ENCODE measurements at regions not wholly inside any gene's neighbourhood (a gene's known extent, or its start where the extent isn't known, plus 50 kb on each side); places are given as distances from the start of the nearest gene placed in this dataset.
"Not testable (repeated sequence)": the region's sequence is repeated elsewhere in the genome, so short reads cannot be mapped to it uniquely, and the experiment has no call there.

DNA sequence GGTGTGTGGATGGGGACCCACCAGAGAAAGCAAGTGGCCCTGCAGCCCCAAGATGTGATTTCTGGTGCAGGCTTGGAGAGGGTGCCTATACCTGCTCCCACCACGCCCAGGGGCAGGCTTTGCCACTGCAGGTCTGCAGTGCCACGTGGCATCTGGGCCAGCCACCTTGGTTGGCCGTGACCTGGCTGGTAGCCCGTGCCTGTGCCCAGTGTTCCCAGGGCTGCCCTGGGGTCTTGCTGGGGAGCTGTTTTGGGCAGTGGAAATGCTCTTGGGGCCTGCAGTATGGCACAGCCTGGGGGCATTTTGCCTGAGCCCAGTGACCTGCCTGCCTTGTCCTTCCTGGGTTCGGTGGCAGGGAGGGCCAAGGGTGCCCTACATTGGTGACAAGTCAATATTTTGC is 203.4 kb downstream of the UBE3A start:
- DNase-seq (ENCODE audit: low spot score) = no peak

DNA sequence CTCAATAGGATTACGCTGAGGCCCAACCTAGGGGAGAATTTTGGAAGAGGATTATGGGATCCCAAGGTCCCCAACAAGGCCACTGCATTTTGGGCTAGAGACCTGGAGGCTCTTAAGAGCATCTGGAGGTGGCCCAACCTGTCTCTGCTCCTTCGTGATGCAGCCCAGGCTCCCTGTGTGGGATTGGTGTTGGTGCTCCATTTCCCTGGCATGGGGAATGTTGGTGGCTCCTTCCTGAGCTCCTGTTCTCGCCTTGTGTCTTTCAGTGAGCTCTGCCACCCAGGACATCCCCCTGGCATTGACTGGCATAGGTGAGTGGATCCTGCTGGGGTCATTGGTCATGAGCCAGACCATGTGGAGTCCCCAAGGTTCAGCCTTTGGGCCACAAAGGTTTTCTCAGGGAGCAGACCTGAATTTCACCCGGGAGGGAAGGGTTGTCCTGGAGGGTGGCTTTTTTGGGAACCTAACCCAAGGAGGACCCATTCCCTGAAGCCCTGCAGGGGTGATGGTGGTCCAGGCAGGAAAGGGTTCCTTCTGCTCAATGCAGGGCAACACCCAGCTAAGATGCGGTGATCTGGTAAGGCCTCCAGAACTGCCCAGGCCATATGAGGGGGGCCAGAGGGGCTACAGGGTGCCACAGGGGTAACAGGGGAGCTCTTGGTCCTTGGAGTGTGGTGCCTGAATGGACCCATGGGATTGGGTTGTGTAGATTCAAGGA is 202.5 kb downstream of the UBE3A start:
- no peak for DNase-seq (ENCODE audit: low spot score)

DNA sequence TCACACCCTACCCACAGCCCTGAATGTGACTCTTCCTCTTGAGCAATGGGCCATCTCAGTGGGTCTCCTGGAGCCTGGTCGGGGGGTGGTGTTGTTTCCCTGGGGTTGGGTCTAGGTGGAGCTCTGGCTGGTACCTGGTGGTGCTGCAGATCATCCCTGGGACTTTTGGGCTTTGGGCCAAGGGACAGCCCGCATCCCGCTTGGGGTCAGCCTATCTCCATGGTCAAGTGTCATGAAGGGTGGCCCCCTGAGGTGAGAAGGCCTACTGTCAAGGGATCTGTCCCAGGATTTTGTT is 202.0 kb downstream of the UBE3A start:
- no peak for DNase-seq (ENCODE audit: low spot score)

DNA sequence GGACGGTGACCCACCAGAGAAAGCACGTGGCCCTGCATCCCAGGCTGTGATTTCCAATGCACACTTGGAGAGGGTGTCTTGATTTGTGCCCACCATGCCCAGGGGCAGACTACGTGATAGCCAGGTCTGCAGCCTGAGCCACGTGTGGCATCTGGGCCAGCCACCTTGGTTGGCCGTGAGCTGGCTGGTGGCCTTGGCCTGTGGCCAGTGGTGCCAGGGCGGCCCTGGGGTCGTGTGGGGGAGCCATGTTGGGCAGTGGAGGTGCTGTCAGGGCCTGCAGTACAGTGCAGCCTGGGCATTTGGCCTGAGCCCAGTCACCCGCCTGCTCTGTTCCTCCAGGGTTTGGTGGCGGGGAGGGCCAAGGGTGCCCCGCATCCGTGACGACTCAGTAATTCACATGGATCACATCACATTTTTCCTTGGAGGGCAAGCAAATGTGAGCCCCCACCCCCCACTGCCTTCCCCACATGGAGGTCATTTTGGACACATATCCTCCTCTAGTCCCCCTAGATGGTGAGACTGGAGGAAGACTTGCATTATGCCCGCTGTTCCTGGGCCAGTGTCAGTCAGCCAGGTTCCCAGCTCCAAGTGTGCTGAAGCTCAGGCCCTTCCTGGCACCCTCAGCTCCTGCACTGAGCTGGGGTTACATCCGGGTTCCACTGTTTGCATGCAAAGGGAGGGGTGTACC is 201.4 kb downstream of the UBE3A start:
- no peak for DNase-seq (ENCODE audit: low spot score)

DNA sequence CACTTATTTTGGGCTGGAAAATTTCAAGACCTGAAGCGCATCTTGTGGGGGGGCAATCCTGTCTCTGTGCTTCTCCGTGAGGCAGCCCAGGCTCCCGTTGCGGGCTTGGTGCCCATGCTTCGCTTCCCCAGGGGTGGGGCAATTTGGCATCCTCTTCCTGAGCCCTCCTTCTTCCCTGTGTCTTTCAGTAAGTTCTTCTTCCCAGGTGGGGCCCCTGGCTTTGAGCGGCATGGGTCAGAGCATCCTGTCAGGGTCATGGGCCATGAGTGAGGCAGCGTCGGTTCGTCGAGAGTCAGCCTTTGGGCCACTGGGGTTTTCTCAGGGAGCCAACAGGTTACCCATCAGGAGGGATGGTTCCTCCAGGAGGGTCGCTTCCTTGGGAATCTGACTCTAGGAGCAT is 200.7 kb downstream of the UBE3A start:
- DNase-seq (ENCODE audit: low spot score) = no peak

DNA sequence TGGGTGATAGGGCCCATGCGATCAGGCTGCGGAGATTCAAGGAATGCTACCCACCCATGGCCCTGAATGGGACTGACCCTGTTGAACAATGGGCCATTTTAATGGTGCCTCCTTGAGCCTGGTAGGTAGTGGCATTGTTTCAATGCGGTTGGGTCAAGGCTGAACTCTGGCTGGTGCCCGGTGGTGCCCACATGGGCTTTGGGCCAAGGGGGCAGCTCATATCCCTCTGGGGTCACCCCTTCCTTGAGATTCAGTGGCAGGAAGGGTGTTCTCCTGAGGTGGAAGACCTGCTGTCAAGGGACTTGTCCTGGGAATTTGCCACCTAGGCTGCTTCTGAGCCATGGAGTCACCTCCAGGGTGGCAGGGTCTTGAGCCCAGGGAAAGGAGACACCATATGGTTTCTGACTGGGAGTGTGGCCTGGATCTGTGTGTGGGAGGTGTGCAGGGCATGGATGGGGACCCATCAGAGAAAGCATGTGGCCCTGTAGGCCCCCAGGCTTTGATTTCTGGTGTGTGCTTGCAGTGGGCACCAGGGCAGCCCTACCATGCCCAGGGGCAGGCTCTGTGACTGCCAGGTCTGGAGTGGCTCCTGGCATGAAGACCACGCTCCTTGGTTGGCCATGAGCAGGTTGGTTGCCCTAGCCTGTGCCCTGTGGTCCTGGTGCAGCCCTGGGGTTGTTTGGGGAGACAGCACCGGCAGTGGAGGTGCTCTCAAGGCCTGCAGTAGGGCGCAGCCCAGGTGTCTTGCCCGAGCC is 199.9 kb downstream of the UBE3A start:
- DNase-seq (ENCODE audit: low spot score) = no peak

DNA sequence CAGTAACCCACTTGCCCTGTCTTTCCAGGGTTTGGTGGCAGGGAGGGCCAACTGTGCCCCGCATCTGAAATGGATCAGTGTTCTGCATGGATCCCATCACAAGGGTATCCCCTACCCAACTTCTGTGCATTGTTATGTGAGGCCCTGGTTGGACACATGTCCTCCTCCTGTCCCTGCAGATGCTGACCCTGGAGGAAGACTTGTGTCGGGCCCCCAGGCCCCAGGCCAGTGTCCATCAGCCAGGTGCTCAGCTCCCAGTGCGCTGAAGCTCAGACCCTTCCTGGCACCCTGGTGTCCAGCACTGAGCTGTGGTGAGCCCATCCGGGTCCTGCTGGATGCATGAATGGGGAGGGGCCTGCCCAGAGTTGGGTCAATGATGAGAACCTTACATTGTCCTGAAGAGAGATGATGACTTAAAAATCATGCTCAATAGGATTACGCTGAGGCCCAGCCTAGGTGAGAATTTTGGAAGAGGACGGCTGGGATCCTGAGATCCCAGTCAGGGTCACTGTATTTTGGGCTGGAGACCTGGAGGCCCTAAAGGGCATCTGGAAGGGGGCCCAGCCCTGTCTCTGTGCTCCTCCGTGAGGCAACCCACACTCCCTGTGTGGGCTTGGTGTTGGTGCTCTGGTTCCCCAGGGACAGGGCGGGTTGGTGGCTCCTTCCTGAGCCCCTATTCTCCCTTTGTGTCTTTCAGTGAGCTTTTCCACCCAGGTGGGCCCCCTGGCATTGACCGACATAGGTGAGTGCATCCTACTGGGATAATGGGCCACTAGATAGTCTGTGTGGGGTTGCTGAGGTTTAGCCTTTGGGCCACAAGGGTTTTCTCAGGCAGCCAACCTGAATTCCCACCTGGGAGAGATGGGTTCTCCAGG is 199.1 kb downstream of the UBE3A start:
- DNase-seq (ENCODE audit: low spot score) = no peak

DNA sequence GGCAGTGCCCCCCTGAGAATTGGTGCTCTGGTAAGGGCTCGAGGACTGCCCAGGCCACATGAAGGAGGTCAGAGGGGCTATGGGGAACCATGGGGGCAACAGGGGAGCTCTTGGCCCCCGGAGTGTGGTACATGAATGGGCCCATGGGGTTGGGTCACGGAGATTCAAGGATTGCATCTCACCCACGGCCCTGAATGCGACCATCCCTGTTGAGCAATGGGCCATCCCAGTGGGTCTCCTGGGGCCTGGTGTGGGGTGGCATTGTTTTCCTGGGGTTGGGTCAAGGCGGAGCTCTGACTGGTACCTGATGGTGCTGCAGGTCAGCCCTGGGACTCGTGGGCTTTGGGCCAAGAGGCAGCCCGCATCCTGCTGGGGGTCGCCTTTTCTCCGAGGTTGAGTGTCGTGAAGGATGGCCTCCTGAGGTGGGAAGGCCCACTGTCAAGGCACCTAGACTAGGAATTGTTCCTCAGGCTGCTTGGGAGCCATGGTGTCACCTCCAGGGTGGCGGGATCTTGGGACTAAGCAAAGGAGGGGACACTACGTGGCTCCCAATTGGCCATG is 198.3 kb downstream of the UBE3A start:
- DNase-seq (ENCODE audit: low spot score) = no peak

DNA sequence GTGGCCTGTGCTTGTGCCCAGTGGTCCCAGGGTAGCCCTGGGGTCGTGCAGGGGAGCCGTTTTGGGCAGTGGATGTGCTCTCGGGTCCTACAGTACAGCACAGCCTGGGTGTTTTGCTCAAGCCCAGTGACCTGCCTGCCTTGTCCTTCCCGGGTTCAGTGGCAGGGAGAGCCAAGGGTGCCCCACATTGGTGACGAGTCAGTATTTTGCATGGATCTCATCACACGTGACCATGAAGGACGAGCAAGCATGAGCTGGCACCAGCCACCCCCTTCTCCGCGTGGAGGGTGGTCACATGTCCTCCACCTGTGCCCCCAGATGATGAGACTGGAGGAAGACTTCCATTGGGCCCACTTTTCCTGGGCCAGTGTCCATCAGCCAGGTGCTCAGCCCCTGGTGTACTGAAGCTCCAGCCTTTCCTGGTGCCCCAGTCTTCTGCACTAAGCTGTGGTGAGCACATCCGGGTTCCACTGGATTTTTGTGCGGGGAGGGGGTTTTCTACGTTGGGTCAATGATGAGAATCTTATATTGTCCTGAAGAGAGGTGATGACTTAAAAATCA is 197.5 kb downstream of the UBE3A start:
- no peak for DNase-seq (ENCODE audit: low spot score)

DNA sequence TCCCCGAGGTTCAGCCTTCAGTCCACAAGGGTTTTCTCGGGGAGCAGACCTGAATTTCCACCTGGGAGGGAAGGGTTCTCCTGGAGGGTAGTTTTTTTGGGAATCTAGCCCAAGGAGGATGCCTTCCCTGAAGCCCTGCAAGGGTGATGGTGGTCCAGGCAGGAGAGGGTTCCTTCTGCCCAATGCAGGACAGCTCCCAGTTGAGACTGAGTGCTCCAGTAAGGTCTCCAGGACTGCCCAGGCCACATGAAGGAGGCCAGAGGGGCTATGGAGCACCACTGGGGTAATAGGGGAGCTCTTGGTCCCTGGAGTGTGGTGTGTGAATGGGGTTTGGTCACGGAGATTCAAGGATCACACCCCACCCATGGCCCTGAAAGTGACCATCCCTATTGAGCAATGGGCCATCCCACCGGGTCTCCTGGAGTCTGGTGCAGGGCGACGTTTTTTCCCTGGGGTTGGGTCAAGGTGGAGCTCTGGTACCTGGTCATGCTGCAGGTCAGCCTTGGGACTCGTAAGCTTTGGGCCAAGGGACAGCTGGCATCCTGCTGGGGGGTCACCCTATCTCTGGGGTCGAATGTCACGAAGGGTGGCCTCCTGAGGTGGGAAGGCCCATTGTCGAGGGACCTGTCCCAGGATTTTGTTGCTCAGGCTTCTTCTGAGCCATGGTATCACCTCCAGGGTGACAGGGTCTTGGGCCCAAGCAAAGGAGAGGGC is 196.5 kb downstream of the UBE3A start:
- no peak for DNase-seq (ENCODE audit: low spot score)

DNA sequence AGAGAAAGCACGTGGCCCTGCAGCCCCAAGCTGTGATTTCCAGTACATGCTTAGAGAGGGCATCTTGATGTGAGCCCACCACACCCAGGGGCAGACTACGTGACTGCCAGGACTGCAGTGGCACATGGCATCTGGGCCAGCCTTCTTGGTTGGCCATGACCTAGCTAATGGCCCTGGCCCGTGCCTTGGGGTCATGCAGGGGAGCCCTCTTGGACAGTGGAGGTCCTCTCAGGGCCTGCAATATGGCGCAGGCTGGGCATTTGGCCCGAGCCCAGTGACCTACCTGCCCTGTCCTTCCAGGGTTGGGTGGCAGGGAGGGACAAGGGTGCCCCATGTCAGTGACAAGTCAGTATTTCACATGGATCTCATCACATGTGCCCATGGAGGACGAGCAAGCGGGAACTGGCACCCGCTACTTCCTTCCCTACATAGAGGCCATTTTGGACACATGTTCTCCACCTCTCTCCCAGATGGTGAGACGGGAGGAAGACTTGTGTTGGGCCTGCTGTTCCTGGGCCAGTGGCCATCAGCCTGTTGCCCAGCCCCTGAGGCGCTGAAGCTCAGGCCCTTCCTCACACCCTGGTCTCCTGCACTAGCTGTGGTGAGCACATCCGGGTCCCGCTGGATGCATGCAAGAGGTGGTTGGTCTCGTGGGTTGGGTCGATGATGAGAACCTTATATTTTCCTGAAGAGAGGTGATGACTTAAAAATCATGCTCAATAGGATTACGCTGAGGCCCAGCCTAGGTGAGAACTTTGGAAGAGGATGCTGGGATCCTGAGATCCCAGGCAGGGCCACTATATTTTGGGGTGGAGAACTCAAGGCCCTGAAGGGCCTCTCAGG is 195.6 kb downstream of the UBE3A start:
- DNase-seq (ENCODE audit: low spot score) = no peak

DNA sequence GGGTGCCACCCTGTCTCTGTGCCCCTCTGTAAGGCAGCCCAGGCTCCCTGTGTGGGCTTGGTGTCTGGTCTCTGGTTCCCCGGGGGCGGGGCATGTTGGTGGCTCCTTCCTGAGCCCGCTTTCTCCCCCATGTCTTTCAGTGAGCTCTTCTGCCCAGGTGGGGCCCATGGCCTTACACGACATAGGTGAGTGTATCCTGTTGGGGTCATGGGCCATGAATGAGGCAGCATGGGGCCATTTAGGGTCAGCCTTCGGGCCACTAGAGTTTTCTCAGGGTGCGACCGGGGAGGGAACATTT is 195.1 kb downstream of the UBE3A start:
- DNase-seq (ENCODE audit: low spot score) = no peak

DNA sequence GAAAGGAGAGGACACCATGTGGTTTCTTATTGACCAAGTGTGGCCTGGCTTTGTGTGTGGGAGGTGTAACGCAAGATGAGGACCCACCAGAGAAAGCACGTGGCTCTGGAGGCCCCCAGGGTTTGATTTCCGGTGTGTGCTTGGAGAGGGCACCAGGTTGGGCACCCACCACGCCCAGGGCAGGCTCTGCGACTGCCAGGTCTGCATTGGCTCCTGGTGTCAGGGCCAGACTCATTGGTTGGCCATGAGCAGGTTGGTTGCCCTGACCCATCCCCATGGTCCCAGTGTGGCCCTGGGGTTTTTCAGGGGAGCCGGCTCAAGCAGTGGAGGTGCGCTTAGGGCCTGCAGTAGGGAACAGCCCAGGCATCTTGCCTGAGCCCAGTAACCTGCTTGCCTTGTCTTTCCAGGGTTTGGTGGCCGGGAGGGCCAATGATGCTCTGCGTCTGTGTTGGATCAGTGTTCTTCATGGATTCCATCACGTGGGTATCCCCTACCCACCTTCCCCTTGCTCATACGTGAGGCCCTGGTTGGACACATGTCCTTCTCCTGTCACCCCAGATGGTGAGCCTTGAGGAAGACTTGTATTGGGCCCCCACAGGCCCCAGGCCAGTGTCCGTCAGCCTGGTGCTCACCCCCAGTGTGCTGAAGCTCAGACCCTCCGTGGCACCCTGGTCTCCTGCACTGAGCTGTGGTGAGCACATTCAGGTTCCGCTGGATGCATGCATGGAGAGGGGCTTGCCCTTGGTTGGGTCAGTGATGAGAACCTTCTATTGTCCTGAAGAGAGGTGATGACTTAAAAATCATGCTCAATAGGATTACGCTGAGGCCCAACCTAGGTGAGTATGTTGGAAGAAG is 193.9 kb downstream of the UBE3A start:
- no peak for DNase-seq (ENCODE audit: low spot score)

DNA sequence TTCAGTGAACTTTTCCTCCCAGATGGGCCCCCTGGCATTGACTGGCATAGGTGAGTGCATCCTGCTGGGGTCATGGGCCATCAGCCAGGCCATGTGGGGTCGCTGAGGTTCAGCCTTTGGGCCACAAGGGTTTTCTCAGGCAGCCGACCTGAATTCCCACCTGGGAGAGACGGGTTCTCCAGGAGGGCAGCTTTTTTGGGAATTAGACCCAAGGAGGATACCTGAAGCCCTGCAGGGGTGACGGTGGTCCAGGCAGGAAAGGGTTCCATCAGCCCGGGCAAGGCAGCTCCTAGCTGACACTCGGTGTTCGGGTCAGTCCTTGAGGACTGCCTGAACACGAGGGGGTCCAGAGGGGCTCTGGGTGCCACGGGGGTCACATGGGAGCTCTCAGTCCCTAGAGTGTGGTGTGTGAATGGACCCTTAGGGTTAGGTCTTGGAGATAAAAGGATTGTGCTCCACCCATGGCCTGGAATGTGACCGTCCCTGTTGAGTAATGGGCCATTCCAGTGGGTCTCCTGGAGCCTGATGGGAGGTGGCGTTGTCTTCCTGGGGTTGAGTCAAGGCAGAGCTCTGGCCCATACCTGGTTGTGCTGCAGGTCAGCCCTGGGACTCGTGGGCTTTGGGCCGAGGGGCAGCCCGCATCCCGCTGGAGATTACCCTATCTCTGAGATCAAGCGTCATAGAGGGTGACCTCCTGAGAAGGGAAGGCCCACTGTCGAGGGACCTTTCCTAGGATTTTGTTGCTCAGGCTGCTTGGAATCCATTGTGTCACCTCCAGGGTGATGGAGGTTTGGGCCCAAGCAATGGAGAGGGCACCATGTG is 192.8 kb downstream of the UBE3A start:
- DNase-seq (ENCODE audit: low spot score) = no peak

DNA sequence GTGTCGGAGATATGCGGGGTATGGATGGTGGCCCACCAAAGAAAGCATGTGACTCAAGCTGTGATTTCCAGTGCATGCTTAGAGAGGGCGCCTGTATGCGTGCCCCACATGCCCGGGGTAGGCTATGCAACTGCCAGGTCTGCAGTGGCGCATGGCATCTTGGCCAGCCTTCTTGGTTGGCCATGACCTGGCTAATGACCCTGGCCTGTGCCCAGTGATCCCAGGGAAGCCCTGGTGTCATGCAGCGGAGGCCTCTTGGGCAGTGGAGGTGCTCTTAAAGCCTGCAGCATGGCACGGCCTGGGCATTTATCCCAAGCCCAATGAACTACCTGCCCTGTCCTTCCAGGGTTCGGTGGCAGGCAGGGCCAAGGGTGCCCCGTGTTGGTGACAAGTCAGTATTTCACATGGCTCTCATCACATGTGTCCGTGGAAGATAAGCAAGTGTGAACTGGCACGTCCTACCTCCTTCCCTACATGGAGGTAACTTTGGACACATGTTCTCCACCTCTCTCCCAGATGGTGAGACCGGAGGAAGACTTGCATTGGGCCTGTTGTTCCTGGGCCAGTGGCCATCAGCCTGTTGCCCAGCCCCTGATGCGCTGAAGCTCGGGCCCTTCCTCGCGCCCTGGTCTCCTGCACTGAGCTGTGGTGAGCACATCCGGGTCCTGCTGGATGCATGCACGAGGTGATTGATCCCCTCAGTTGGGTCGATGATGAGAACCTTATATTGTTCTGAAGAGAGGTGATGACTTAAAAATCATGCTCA is 192.0 kb downstream of the UBE3A start:
- no peak for DNase-seq (ENCODE audit: low spot score)

DNA sequence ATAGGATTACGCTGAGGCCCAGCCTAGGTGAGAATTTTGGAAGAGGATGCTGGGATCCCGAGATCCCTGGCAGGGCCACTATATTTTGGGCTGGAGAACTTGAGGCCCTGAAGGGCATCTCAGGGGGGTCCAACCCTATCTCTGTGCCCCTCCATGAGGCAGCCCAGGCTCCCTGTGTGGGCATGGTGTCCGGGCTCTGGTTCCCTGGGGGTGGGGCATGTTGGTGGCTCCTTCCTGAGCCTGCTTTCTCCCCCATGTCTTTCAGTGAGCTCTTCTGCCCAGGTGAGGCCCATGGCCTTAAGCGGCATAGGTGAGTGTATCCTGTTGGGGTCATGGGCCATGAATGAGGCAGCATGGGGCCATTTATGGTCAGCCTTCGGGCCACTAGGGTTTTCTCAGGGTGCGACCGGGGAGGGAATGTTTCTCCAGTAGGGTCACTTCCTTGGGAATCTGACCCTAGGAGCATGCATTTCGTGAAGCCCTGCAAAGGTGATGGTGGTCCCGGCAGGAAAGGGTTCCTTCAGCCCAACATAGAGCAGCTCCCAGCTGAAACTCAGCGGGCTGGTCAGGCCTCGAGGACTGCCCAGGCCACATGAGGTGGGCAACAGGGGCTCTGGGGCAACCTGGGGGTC is 191.3 kb downstream of the UBE3A start:
- no peak for DNase-seq (ENCODE audit: low spot score)

DNA sequence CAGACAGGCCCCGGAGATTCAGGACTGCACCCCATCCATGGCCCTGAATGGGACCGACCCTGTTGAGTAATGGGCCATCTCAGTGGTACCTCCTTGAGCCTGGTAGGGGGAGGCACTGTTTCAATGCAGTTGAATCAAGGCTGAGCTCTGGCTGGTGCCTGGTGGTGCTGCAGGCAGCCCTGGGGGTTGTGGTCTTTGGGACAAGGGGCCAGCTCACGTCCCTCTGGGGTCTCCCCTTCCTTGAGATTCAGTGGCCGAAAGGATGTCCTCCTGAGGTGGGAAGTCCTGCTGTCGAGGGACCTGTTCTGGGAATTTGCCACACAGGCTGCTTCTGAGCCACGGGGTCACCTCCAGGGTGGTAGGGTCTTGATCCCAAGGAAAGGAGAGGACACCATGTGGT is 190.7 kb downstream of the UBE3A start:
- not testable (repeated sequence) for DNase-seq (ENCODE audit: low spot score)

All from NAMALWA (cell line).